SKM-1 treated with dmso at 0.1 percent for 144 hours (cell line): ENCODE measurements at regions not wholly inside any gene's neighbourhood (a gene's known extent, or its start where the extent isn't known, plus 50 kb on each side); places are given as distances from the start of the nearest gene placed in this dataset.

ENCODE experiments used
- DNase-seq: peaks from one replicate; lab custom pipeline; 2025; ENCODE audit not compliant: unreplicated experiment; lab: John Stamatoyannopoulos, UW

DNA sequence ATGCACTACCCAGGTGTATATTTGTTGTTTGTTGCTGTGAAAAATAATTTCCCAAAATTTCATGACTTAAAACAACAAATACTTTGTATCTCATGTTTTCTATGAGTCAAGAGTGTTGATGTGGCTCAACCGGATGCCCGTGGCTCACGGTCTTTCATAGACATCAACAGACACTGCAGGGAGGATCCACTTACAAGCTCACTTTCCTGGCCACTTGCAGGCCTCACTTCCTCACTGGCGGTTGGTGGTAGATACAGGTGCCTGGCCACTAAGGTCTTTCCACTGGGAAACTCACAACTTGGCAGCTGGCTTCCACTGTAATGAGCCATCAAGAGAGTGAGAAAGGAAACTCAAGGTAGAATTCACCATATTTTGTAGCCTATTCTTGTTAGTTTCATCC lies 662.9 kb downstream of the IRS1 start:
- peak; percentile 74 for DNase-seq

DNA sequence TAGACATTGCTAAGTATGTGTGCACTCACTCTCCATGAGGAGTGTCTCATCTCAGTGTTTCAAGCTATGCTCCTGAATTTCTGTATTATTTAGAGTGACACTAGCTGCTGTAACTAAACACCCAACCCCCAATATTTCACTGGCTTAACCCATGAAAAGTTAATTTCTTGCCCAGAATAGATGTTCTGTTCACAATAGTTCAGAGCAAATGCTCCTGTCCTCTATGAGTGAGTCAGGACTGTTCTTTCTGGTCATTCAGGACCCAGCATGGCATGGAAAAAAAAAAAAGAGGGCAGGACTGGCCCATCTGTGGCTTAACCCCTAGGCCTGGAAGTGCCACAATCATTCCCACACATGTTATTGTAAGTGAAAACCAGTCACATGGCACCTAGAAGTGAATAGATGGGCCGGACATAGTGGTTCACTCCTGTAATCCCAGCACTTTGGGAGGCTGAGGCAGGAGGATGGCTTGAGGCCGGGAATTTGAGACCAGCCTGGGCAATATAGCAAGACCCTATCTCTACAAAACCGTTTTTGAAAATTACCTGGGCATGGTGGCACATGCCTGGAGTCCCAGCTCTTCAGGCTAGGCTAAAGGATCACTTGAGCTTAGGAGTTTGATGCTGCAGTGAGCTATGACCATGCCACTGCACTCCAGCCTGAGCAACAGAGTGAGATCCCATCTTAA lies 663.6 kb downstream of the IRS1 start:
- no peak for DNase-seq

DNA sequence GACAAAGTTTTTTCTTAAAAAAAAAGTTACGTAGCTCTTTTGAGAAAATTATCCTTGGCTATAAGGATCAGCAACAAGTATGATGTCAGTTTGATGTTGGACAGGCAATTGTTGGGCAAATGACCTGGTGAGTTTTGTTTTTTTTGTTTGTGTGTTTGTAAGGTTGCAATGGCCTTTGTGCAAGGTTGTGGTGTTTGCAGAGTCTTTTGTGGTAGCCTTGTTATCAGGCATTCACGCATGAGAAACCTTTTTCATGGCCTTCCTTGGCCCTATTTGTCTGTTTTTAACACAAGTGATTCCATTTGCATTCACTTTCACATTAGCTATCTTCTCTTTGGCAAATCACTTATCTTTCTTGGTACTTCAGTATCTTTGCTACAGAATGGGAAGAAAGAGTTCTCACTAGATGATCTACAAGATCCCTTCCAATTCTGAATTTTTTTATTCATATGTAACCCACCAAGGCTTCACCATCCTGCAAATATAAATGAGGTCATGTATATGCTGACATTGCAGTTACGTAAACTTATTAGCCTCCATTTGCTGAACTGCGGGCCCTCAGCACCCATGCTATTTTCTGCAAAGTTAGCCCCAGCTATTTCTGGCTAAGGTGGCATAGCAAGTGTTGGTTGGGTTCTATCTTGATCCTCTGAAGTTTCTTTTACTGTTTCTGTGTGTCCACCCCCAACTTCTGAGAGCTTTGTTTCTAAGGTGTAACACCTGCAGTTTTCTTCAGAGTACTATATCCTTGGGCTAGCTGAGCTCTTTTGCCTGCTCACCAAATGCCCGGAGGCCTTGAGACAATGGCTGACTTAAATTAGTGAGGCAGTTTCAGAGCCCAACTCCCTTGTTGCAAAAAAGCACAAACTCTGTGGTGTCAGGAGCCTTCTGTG lies 667.1 kb downstream of the IRS1 start:
- no peak for DNase-seq

DNA sequence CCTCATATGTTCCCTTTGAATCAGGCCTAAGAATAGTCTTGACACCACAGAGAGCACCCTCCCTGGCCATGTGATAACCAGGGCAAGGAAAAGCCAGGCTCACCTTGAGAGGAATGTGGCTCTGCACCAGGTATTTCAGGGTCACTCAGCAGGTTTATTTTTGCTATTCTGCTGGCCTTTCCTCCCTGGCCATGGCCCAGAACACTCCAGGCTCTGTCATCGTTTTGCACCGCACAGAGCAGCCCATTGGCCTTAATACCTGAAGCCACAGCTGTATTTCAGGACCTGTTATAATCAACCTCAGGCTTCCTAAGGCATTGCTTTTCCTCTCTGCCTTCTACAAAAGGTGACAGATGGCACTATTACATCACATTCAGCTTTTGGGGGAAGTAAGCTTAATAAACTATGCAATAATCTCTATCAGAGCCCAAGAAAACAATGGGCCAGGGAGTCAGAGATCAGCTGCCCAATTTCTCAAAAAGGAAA lies 668.3 kb downstream of the IRS1 start:
- DNase-seq = no peak

DNA sequence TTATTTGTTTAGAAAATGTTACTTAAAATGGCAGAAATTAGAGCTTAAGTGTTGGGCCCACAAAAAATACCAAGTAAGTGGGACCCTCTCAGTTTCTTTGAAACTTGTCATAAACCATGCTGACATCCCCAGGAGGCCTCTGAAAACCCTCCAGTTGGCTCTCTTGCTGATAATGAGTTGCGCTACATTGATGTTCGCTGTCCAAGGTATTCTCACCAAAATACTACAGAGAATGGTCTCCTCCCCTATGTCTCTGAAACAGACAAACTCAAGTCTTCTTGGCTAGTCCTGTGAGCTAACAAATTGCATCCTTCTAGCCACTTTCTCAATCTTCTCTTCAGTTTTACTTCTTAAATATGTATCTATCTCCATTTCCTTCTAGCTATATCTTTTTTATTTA lies 669.4 kb downstream of the IRS1 start:
- DNase-seq = no peak

DNA sequence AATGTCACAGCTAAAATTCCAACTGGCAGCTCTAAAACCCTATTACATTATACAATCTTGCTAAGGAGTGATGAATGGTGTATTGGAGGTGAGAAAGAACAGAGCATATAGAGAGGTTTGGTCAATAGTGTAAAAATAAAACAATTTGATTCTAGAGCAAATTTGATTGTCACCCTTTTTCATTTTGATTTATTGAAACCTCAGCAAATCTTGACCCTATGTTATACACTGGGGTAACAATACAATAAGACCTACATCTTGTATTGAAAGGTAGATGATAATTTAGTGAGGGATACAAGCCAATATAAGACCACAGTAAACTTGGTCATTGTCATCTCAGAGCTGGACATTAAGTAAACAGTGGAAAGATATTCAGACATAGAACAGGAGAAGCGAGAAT lies 671.9 kb downstream of the IRS1 start:
- no peak for DNase-seq

DNA sequence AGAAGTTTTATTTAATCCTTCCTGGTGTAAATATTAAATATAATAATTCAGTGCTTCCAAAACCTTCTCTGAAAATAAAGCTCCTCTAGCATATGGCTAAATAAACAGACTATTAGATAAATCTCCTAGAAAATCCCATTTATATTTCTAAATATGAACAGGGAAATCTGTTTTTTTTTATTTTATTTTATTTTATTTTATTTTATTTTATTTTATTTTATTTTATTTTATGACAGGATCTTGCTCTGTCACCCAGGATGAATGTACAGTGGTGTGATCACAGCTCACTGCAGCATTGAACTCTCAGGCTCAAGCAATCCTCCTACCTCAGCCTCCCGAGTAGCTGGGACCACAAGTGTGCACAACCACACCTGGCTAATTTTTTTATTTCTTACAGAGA lies 673.5 kb downstream of the IRS1 start:
- DNase-seq = no peak

DNA sequence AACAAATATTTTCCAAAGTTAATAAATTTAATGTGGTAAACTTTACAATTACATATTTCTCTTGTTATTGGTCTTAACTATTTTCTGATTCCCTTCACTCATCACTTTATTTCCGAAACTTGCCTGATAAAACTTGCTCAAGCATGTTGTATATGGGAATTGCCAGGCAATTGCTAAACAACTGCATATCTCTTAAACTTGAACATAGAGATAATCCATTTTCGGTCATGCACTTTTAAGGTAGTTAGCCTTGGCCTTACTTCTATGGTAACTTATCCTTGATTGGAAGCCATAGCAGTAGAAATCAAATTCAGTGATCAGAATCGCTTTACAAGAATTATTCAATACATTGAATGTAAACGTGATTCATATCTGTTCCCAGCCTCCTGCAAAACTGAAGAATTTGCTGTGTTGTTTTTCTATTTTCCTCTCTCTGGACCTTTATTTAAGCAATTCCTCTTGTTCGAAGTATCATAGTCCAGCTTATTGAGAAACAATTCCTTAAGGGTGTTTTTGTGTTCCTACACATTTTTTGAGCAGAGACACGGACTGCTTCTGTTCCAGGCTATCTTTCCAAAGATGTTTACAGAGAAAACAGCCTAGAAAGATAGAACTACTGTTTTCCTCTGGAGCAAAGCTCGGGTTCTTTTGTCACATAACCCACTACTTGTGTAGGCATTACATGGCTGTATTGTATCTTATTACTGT lies 674.3 kb downstream of the IRS1 start:
- DNase-seq = no peak

DNA sequence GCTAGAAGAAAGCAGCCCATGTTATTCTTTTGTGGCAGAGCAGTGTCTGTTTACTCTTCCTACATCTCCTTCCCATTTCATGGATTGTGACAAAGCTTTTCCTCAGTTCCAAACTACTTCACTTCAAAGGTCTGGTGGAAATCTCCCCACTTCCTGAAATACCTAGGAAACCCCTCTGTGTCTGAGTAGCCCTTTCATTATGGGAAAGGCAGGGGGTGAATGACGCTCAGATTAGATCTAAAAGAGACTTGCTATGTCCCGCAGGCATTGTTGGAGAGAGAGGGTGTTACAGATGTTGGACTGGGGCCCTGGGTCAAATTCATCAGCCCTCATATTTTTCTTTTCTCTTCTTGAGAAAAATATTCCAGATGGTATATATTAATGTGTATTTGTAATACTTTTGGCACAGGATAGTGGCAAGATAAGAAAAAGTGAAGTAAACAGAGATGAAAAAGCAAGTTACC lies 675.0 kb downstream of the IRS1 start:
- no peak for DNase-seq

DNA sequence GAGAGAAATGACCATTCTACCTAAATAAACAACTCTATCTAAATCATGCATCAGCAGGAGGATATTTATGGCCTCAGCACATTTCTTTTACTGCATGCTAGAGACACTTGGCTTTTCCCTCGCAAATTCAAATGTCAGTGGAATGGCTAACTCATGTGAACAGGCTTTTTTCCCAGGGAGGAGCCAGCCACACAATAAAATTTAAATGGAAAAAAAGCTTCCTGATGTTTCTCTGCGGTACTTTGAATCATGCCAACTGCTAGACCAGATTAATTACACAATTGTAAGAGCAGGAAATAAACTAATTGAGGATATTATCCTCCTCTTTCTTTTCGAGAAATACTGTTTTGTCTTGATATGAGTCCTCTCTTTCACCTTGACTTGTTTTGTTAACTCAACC lies 676.3 kb downstream of the IRS1 start:
- no peak for DNase-seq

DNA sequence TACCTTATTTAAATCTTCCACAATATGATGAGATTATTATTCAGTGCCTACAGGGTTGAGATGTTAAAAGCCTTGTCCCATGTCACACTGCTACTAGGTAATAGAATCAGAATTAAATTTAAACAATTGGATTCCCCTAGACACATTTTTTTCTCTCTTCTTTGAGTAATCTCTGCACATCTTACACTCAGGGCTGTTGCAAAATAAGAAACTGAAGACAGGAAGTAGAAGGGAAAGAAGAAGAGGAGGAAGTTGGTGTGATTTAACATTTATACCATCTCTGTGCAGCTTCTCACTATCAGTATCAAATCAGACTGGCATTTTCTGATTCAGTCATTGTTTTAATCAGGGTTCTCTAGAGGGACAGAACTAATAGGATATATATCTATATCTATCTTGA lies 677.6 kb downstream of the IRS1 start:
- peak; percentile 82 for DNase-seq

DNA sequence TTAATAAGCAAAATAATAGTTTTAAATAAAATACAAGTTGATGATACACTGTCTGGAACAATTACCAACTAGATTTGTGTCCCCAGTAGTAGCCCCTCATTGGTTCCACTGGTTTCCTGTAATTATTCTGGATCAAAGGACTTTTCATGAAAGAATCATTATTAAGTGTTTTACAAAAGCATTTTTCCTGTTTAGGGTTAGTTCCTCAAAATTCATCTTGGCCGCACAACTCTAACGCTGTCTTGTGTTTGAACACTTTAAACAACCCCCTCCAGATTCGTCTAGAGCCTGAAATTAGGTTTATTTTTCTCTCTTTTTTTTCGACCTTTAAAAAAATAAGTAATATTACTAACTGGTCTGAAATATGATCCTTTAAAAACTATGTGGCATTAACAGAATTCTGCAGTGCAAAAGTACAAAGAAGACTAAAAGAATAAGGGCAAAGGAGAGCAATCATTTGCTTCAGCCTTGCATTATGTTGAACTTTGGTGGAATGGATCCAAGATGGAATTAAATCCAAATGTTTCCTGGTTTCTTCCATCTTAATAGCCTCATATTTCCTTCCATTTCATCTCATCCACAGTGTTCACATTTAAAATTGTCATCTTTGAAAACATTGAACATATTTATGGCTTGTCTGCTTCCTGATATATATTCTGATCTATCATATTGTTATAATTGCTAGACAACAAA lies 678.4 kb downstream of the IRS1 start:
- no peak for DNase-seq

DNA sequence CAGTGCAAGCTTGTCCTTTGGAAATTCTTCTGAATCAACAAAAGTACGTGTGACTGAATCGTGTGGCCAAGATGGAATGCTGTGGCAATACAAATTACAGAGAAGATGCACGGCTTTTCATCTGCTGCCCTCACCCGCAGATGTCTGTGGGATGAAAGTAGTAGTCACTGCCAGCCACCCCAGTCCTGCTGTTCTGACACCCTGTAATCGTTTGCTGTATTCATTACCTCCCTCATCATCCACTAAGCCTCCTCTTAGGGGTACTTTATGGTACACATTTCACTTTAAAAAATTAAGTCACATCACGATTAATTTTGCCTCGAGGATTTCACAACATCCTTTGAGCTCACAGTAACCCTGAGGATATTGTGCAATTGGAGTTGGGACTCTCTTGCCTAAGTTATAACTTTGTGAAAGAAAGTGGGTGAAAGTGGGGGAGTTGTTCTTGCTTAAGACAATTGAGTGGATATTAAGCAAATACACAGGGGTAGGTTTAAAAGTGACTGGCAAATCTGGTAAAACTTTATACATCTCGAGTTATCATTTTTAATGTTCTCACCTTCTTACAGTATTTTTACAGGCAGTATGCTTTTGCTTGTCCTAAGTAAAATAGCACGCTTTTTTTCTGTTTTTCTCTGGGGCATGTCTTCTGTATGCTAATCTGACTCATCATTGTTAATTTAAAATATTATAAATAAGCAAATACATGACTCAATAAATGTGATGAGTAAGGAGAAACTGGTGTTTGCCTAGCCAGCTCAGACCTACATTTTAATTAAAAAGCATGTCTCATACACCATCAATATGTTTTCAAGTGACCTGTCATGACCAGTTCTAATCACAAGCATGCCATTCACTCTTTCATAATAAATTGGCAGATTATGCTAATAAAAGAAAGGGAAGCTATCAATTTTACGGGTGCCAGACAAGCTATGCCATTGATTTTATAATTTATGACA lies 680.9 kb downstream of the IRS1 start:
- peak; percentile 92 for DNase-seq

DNA sequence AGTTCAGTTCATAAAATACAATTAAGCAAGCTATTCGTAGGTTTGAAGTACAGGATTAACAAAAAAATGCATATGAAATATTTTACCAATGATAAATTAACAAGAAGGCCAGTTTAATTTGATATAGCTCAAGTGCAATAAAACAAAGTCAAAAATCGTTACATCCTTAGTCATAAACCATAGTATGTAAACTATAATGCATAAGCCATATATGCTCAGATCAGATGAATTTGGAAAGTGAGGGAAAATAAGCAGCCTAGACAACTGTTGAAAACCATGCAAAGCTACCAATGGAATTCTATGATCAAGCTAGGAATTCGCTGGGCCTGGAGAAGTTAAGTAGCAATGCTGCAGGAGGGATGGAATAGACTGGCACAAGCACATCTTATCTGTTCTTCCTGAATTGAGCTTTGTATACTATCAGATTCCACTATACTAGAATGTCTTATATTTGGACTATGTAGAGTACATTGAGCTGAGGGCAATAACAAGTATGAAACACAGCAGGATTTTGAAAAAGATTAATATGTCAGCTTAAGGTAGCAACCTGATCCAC lies 682.0 kb downstream of the IRS1 start:
- no peak for DNase-seq

DNA sequence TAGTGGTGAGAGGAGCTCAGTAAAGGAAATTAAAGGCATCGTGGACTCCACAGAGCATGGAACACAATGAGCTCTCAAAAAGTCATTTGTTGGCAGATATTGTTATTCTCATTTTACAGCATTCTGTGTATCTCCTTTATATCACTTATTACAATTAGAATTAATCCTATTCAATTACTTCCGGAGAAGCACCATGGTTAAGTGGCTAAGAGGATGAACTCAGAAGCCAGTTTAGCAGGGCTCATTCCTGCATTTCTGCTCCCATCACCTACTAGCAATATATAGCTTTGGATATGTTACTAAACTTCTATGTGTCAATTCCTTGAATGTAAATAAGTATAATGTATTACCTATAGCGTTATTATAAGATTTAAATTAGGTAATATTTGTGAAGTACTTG lies 683.3 kb downstream of the IRS1 start:
- no peak for DNase-seq

DNA sequence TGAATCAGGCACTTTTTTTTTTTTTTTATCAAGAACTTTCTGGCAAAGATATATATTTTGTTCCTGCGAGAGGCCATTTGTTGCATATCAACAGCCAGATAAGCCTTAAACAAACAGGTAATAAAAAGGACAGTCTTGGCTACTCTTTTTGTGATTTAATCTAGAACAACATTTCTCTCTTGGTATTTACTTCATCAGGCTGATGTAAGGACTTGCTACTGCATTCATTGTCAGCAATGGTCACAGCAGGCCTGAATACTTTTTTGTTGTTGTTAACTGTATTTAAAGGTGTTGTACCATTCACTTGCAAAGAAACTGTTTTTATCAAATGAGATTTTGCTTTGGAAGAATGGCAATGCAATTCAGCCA lies 683.8 kb downstream of the IRS1 start:
- DNase-seq = no peak

DNA sequence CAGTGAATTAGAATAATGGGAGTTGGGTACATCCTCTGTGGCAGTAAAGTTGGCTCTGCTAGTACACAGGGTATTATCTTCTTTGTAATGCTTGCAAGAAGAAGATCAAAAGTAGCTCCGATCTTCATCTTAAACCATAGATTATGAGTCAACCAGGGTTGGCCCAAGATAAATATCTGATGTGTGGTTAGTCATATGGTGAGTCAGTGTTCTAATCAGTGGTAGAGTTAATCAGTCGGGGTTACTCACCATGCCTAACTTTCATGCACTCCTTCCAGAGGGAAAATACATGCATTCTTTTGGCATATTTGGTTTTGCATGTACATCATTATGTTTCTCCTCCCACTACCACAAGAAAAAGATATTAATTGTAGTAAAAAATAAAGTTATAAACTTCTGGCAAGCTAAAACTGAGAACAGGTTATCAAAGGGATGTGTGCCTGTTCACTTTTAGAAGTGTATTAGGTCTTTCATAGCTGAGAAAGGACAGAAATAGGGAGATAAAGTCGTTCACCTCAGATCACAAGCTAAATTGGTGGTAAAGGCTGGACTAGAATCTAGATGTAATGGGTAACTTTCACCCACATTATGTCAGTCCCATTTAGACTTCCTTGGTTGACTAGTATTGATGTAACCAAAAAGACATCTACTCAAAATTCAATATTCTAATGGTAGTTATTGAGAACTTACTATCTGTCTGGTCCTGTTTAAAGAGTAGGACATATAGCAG lies 684.4 kb downstream of the IRS1 start:
- no peak for DNase-seq

DNA sequence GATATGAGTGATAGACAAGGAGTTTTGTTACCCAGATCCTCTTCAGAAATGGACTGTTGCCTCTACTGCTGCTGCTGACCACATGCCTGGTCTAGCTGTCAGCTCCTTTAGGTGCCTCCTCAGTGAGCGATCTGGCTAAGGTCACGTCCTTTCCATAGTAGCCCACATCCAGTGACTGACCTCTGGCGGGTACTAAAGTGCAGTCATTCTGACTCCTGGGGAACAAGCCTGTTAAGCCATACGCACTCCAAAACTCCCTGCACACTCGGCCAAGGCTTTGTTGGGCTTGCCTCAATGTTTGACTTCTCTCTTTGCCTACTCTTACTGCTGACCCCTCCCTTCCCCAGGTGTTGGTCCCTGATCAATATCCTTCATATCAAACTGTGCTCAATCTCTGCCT lies 685.2 kb downstream of the IRS1 start:
- DNase-seq = no peak
